HG02759 (cell line): ENCODE measurements at regions not wholly inside any gene's neighbourhood (a gene's known extent, or its start where the extent isn't known, plus 50 kb on each side); places are given as distances from the start of the nearest gene placed in this dataset.
"Not testable (repeated sequence)": the region's sequence is repeated elsewhere in the genome, so short reads cannot be mapped to it uniquely, and the experiment has no call there.

Source experiments
- ATAC-seq: cut with Tn5 transposase; IDR thresholded peaks from one replicate; pipeline ENCODE4 v1.9.1; 2021; ENCODE audit warnings: mild to moderate bottlenecking, moderate library complexity; ENCODE audit not compliant: unreplicated experiment

- no peak for ATAC-seq
Measured at GRCh38 chr6:85236636-85237035, 213.2 kb upstream of the NT5E start.

GRCh38 chr6:85227345-85227744 is 222.5 kb upstream of the NT5E start:
- not testable (repeated sequence) for ATAC-seq

- not testable (repeated sequence) for ATAC-seq
Measured at GRCh38 chr6:85212794-85213193, 237.1 kb upstream of the NT5E start.

GRCh38 chr6:85195243-85195642 is 254.6 kb upstream of the NT5E start:
- ATAC-seq, result no peak

DNA sequence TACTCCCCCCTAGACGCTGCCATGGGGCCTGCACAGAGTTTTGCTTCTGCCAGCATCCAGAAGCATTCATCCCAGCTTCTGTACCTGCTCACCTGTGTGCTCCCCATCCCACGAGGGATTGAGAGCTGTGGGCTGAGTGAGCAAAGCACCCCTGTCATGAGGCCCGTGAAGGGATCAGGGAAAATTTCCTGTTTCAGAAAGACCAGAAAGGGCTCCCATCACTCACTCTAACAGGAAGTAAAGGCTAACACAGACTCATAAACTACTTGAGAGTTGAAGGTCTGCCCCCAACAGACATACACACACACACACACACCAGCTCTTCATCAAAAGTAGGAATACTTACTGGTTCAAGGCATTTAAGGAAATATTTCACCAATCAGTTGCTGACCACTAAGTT is 256.5 kb upstream of the NT5E start:
- no peak for ATAC-seq

DNA sequence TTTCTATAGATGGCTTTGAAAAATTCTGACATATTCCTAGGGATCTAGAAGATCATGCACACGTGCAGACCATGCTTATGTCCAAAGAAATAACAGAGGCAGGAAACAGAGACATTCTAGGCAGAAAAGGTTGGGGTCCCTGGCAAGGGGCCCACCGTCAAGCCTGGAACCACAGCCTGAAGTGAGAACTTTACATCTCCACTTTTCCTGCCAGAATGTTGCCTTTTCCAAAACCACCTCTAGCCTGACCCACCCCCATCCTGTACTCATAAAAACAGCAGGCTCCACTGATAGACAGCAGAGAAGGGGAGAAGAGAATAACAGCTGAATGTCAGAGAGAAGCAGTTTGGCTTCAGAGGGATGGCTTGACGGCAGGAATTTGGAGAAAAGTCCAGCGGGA is 257.3 kb upstream of the NT5E start:
- no peak for ATAC-seq

DNA sequence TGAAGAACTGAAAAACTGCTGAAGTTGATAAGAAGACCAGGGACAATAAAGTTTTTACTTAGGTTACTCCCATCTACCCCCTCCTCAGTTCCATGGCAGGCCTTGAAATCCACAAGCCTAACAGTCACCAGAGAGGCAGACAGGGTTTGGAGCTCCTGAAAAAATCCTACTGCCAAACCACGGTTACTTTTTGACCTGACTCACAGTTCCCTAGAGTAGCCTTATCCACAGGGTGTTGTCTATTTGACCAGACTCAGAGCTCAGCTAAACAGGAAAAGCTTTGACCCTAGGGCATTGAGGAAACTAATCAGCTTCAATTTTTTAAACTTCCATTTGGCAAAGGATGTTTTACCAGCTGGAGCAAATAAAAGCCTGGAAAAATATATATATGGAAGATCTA is 257.7 kb upstream of the NT5E start:
- no peak for ATAC-seq

DNA sequence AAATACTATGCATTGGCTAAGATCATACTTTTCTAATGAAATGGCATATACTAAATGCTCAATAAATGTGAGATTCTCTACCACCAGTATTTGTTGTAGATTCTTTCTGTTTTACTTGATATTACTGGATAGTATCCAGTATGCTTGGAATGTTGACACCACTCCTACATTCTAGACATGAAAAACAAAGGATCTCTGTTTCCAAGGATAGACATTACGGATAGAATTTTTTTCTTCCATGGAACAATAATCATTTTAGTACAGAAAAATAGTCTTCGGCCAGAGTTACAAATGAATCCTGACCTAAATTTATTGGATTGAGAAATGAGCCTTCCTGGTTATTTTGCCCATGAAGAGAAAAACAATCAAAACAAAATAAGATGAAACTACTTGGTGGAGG is 258.2 kb upstream of the NT5E start:
- ATAC-seq, result no peak

DNA sequence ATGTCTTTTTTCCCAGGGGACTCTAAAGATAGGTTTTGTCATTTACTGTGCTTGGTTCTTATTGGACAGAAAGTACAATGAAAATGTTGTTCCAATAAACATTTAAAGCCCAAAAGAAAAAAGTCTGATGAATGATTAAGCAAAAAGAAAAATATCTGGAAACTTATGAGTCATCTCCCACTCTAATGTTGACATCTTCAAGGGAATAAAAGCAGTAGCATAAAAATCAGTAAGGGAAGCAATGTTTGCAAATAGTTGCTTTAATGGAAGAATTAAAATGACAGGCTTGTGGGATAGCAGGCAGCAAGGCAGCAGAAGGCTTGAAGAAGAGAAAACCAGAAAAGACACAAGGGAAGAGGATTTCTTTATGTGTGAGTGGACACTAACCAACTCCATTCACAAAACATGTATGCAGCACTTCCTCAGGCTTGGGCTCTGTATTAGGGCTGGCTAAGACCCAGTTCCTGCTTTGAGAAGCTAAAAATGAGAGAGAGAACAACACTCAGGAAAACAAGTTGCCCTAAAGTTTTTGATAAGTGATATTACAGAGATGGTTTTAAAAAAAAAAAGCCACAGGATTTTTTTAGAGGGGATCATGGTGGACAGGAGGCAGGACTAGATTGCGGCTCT is 263.2 kb upstream of the NT5E start:
- ATAC-seq, result no peak

- ATAC-seq, result no peak
Measured at GRCh38 chr6:85185977-85186376, 263.9 kb upstream of the NT5E start.

- ATAC-seq, result no peak
Measured at GRCh38 chr6:85183841-85184240, 266.0 kb upstream of the NT5E start.

GRCh38 chr6:85172705-85173104 is 277.2 kb upstream of the NT5E start:
- ATAC-seq, result no peak

- ATAC-seq, result no peak
Measured at GRCh38 chr6:85172161-85172560, 277.7 kb upstream of the NT5E start.

DNA sequence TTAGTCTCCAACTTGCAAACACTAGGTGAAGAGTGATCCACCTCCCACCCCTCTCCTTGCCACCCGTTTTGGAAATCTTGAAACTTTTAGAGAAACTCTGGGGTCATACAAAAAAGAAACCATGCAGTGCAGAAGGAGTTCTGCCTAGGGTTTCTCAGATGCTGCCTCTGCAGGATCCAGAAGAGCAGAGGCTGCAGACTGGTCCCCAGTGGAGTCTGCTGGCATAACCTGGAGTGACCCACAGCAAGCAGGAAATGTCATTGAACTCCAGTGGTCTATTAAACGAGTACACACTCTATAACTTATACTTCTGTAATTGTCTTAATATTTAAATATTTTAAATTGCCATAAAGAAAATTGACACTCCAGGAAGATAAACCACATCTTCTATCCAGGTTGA is 280.7 kb upstream of the NT5E start:
- no peak for ATAC-seq

DNA sequence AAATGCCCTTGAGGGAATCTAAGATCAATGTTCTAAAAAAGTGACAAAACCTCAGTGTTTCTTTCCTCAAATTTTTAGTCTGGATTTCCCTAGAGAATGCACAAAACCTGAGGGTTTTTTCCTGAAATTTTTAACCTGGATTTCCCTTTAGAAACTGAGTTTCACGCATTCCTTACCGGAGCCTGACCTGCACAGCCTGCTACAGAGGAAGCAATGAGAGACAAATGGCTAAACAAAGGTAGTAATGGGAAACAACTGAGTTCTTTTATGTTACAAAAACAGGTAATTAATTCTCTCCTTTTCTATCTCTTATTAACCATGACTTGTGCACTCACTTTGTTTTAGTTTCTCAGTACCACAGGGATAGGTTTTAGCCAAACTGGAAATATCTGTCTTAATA is 281.7 kb upstream of the NT5E start:
- ATAC-seq, result no peak

DNA sequence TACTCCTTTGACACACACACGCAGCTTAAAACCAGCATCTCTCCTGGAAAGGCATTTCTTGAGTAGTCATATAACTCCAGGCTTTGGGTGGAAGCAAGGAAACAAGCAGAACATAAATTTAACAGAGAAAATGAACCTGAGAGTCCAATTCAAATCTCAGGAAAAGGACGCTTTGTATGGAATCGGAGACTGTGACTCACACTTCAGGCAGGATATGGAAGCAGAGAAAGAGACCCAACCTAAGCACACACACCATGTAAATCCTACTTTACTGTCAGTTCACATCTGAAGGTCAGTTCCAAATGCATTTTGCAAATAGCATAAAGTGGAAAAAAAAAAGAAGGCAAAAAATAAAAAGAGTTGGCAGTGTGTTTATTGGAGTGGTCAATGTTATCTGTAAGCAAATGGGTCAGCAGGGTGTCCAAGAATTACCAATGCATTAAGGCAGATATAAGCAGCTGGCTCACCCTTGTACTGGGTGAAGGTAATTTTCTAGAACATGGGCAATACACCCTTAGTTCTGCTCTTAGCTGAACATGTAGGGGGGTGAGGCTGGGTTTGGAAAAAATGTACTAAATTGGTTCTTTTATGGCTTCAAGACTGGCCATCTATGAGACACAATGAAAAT is 283.7 kb upstream of the NT5E start:
- ATAC-seq, result no peak

GRCh38 chr6:85163156-85164080 is 286.5 kb upstream of the NT5E start:
- no peak for ATAC-seq

DNA sequence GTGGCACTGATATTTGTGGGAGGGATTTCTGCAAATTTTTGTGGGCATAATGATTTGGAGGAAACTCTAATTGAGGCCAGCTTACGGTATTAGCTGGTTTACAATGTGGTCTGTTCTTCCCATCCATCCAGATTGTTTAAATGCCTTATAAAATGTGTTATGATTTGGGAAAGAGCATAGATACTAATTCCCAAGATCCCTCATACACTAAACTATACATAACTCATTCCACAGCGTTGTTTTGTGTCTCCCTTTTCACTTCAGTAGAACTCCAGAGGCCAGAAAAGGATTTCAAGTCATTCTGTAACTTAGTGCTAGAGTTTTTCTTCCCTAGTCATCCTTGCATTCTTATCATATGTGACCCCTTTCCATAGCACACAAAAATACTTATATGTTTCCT is 292.6 kb upstream of the NT5E start:
- no peak for ATAC-seq

GRCh38 chr6:85143676-85144075 is 306.2 kb upstream of the NT5E start:
- no peak for ATAC-seq

DNA sequence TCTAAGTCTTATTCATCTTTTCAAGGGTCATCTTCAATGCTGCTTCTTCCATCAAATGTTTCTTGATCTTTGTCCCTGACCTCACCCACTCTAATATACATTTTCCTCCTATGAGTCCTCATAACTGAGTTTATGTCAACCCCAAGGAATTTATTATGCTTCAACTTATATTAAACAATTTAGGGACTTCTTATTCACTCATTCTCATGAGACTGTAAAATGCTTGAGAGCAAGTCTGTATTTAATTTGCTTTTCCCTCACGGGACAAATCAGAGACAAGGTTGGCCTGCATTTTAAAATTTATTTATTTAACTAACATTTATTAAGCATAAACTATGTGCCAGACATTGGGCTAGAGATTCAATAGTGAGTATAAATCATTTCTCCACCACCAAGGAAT is 312.0 kb upstream of the NT5E start:
- ATAC-seq, result no peak

- no peak for ATAC-seq
Measured at GRCh38 chr6:85136310-85136709, 313.6 kb upstream of the NT5E start.
